HG02938 (cell line): ENCODE measurements at regions not wholly inside any gene's neighbourhood (a gene's known extent, or its start where the extent isn't known, plus 50 kb on each side); places are given as distances from the start of the nearest gene placed in this dataset.

Experiments used
- ATAC-seq: cut with Tn5 transposase; IDR thresholded peaks from one replicate; pipeline ENCODE4 v1.9.1; 2021; ENCODE audit warnings: mild to moderate bottlenecking, moderate library complexity; ENCODE audit not compliant: unreplicated experiment

DNA sequence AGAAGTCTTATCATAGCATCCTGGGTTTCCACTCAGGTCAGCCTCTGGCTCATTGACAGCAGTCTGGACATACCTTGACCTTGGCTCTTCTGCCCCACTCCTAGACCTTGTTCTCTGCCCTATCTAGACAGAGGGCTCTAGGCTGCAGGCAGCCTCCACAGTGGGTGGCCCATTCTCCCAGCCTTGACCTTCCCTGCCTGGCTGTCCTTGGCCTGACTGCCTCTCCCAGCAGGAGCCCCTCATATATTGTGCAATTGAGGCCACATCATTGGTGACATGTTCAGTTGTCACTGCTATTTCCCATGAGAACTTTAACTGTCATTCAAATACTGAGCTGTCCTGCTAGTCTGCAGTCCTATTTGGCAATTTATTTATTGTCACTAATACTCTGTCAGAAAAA is 503.4 kb downstream of the PLXNA4 start:
- ATAC-seq: no peak

DNA sequence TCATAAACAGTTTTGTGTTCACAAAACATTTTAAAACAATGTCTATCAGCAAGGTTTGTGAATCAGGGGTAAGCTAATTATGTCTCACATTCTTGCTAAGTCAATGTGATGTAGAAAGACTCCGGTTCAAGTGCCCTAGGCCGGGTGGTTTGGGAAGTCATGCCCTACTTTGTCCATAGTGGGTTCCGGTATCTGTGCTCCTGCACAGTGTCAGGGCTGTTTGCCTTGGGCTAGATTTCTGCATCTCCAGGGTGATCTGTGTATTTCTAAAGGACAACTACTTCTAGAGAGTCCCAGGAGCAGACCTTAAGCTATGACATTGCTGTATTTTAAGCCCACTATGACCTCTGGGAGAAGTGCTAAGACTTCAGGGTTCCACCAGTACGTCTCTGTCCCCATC is 504.1 kb downstream of the PLXNA4 start:
- ATAC-seq: no peak

DNA sequence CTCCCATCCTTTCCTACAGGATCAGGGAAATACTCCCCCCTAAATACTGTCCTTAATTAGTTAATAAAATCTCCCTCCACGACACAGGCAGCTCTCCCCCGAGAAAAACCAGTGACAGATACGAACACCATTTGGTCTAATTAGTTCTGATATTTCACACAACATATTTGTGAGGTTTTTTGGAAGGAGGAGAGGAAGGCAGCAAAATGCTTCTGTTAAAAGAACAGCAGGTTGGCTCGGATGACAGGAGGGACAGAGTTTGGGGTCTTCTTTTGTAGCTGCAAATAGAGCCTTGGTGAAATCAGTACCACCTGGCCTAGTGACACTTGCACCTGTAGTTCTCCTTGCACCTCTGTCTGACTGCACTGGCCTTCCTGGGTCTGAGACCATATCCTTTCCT is 507.0 kb downstream of the PLXNA4 start:
- no peak for ATAC-seq

GRCh38 chr7:132066761-132067171 is 509.5 kb downstream of the PLXNA4 start:
- no peak for ATAC-seq

DNA sequence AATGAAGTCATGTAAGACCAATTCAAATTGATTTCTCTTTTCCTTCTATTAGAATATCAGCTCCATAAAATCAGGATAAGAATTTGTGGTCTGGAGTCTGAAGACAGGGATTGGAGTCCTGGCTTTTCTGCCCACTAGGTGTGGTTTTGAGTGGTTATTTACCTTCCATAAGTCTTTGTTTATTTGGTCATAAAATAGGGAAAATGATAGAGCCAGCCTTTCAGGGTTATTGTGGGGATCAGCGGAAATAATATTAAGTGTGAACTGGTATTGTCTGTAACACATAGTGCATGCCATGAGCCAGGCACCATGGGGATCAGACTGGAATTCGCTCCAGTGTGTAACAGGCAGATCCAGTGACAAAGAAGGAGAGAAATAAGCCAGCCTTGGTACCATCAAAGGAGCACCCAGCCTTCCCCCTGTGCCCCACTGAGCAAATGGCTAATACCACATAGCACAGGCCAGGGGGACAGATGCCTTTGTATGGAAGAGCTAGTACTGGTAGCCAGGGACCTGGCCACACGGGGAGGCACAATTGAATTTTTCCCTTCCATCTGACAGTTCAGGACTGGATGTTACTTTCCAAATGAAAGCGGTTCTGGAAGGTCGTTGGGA is 509.7 kb upstream of the PODXL start:
- no peak for ATAC-seq

- ATAC-seq: no peak
Observed at GRCh38 chr7:132065193-132065988, 509.0 kb upstream of the PODXL start.

GRCh38 chr7:132063800-132064199 is 507.4 kb upstream of the PODXL start:
- ATAC-seq: no peak

DNA sequence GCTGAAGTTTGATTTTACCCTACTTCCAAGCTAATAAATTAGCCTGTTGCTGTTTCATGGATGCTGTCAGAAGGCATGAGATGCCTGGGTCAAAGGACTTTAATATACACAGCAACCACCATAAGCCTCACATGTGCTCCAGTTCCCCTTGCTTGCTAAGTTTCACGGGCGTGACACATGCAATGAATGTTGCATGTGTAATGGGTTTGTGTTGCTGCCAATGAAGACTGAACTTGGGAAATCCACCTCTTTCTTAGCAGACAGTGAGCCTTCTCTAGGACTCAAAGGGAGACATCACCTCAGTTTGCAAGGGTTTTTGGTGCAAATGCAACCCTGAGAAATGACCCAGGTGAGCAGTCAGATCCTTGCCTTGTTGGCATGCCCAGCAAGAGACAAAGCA is 505.5 kb upstream of the PODXL start:
- no peak for ATAC-seq

- ATAC-seq: peak; percentile 72
Observed at GRCh38 chr7:132059141-132059540, 502.7 kb upstream of the PODXL start.

DNA sequence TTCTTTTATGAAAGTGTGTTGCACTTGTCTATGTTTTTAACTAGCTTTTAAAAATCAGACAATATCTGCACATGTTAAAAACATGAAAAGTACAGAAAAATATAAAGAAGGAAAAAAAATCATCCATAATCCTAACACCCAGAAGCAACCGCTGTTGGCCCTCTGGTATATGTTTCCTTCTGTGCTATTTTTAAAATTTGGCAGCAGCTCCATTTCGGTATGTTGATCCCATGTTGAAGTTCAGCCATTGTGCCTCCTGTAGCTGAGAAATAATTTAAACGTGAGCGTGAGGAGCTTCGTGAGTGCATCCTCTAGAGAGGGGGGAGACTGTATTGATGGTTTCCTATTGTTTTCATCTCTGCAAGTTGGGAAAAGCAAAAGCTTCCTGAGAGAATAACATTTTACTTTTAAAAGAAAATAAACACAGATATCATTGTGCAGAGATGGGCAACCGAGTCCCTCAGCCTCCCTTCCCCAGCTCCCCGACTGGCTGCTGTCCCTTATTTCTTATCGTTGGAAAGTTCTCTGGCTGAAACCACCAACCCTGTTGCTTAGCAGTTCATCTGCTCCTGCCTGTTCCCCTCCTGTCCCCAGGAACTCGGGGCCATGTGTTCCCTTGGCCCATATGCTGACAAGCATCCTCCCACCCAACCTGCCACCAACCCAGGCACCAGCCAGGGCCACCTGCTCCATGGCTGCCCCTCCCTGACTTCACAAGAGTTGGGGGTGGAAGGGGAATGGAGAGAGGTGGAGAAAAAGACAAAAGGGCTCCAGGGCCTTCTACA is 499.1 kb upstream of the PODXL start:
- no peak for ATAC-seq

DNA sequence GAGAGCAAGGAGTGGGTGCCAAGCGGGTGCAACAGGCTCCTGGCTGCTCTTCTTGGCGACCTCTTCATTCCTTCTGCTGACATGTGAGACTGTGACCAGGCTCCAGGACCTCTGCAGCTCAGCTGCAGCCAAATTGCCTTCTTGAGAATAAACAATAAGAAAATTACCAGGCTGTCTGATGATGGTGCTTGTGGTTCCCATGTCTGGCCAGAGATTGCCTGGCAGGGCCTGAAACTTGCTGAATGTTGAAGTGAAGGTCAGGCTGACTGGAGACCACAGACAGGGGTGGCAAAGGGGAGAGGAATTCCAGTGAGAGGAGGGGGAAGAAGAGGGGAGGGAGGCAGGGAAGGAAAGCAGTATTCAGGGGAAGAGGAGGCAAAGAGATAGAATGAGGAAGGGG is 497.4 kb upstream of the PODXL start:
- ATAC-seq: no peak

DNA sequence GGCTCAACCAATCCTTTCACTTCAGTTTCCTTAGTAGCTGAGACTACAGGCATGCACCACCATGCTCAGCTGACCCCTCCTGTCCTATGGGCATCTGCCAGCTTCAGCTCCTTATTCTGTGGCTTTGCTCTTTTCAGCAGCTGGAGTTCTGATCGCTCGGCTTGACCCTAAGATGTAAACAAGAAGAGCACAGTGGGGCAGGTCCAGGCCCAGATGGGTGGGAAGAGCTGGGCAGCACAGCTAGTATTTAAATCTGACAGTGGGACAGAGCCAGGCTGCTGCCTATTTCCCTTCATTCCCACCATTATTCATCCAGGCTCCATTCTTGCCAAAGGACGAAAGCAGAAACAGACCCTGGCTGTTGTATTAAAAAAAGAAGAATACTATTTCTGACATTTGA is 494.9 kb upstream of the PODXL start:
- no peak for ATAC-seq

DNA sequence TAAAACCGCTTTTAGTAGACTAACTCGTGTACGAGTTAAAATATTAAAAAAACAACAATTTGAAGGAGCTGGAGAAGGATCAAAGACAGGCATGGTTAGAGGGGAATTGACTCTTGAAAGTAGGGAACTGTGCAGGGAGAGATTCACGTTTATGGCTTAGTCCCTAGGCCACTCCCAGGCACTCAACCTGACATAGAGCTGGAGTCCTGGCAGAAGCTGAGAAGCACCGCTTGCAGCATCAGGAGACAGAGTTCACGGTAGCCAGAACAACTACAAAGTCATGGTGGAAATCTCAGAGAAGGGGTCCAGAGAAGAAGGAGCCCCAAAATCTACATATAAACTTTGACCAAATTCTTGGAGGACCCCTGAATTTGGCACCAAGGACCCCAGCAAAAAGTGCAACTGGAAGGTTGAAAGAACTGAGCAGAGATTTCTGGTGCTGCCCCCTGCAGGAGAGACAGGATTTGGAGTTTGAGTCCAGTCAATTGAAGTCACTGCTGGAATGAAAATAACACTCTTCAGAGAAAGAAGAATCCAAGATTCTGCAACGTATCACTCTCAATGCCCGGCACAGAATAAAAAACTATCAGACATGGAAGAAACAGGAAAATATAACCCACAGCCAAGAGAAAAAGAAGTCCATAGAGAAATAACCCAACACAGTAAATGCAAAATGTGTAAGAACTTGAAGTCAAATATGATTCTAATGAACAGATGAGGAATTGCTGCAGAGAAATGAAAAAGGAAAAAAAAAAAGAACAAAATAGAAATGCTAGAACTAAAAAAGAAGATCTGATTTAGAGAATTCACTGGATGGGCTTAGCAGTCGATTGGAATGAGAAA is 493.3 kb upstream of the PODXL start:
- no peak for ATAC-seq

DNA sequence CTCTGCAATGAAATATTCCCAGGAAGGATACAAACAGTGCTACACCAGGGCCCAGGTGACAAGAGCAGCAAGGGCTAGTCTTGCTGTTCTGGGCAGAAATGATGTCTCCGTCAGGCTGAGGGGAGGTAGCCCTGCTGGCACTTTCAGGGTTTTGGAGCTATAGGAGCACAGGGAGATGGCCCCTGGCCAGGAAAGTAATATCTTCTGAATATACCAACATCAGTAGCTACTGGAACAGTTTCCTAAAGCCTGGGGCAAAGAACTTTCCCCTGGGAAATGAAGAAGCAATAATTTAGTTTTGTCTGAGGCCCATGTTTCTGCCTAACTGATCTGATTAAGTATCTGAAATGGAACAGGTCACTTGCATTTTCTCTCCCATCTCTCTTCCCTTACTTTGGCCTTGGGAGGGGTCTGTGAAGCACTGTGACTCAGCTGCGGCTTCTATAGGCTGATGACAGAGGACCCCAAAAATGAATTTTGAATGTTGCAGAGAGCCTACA is 489.1 kb upstream of the PODXL start:
- ATAC-seq: no peak

- no peak for ATAC-seq
Observed at GRCh38 chr7:132045002-132045401, 488.6 kb upstream of the PODXL start.

GRCh38 chr7:132044247-132044646 is 487.8 kb upstream of the PODXL start:
- no peak for ATAC-seq

DNA sequence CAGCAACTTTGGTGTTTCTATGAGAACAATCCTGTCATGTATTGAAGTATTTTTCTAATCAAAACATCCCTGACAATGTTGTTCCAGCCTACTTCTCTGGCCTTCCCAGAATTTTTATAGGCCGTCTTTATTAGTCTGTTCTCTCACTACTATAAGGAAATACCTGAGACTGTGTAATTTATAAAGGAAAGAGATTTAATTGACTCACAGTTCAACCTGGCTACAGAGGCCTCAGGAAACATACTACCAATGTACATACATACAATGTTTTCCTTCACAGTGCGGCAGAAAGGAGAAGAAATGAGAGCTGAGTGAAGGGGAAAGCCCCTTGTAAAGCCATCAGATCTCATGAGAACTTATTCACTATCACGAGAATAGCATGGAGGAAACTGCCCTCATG is 484.7 kb upstream of the PODXL start:
- ATAC-seq: no peak

DNA sequence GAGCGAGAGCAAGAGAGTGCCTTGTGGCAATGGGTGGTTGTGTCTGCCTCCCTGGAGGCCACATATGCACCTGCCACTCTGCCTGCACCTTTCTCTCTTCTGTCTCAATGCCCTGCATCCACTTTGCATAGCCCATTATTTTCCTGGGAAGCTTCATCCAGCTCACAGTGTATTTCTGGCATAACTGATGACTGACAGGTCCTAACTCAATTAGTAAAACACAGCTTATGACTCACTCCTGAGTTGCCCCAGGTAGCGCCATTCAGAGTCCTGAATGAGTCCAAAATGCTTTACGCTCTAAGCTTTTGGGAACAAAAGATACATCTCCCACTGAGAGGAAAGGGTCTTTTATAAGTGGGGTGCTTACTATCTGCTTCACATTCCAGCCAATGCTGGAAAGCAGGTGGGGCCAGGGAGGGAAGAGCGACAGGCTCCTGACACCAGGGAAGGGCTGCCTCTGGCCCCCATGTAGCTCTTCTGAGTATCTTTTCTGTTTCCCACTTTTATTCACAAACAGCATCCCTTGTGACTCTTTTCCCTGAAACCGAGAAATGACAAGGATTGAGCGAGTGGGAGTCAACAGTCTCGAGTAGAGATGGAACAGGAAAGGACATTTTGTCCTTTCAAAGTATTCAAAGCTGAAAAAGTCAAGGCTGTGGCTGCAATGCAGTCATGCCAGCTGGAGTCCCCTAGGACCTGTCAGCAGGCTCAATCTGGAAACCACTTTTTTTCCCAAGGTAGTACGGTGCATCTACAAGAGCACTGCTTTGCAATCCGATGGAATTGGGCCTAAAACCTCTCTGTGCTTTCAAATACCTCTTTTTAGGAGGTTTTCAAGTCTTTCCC is 479.3 kb upstream of the PODXL start:
- ATAC-seq: no peak

DNA sequence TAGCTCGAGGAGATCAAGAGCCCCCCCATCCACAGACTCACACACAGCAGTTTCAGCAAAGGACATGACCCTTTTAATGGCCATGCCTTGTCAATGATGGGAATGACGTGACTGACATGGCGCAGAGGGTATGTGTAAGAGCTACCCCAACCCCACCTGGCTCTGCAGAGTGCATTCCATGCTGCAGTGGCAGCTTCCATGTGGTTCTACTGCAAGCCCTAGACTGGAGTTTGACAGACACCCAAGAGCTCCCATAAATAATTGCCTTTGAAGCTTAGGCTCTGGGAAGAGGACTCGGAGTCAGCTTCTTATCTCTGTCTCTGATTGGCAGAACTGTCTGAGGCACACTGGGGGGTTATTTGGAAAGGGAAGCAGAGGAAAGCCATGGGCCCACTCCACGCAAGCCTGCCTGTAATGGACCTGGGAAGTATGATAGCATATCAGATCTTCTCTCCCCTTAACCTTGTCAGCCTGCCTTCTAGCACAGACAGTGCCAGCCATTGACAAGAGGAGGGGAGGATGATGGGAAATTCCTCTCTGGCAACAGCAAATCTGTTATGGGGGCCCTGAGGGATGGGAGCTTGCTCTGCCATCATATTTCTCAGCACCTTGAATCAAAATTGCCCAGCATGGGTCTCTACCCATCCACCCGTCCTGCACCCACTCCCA is 478.5 kb upstream of the PODXL start:
- ATAC-seq: no peak
